ENCODE measurements at regions not wholly inside any gene's neighbourhood (a gene's known extent, or its start where the extent isn't known, plus 50 kb on each side); places are given as distances from the start of the nearest gene placed in this dataset.

DNA sequence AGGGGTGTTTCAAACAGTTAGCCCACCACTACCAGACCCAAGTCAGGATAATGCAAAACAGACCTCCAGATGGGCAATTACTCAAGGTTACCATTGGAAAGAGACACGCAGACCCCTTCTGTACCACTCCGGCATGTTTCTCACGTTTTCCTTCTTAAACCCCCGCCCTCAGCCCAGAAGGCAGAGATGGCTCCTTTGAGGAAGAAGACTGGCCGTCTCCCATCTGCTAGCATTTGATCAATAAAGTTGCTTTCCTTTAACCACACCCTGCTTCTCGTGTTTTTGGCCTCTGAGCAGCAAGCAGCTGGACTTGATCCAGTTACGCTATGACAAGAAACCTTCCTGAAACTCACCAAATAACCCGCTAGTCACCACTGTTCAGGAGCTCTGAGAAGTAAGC, 1012.4 kb upstream of the GYPC start:
- no peaks in the 10 kb centered on the region for H3K79me2 ChIP-seq (ENCODE audit: insufficient read depth, low read length)
- H3K36me3 ChIP-seq (ENCODE audit: insufficient read depth, low read length) = no peaks in the 10 kb centered on the region
- H4K20me1 ChIP-seq (ENCODE audit: insufficient read depth, low read length) = no peaks in the 10 kb centered on the region
- H3K4me2 ChIP-seq (ENCODE audit: low read length) = no peak overlapping the region
- H3F3A ChIP-seq (ENCODE audit: insufficient read depth, low read length) = no peaks in the 10 kb centered on the region
- no peaks in the 10 kb centered on the region for H3K9me3 ChIP-seq (ENCODE audit: low read length)
- no peak overlapping the region for H3K9ac ChIP-seq (ENCODE audit: low read length)
- H2AFZ ChIP-seq (ENCODE audit: low read length) = no peak overlapping the region
- H3K9me2 ChIP-seq (ENCODE audit: low read depth, low read length) = no peaks in the 10 kb centered on the region
- H3K4me3 ChIP-seq (ENCODE audit: low read depth, low read length, poor library complexity, severe bottlenecking) = no peak overlapping the region
- no peaks in the 10 kb centered on the region for H3K27me3 ChIP-seq (ENCODE audit: insufficient read depth, low read length)
- no peaks in the 10 kb centered on the region for H3K4me1 ChIP-seq (ENCODE audit: insufficient read depth, low read length, severe bottlenecking)
- TF ChIP-seq EZH2 (IDR thresholded peaks at IDR 0.05; ENCODE audit: borderline replicate concordance, low read length) = no peak
- TF ChIP-seq, protein P1, sequence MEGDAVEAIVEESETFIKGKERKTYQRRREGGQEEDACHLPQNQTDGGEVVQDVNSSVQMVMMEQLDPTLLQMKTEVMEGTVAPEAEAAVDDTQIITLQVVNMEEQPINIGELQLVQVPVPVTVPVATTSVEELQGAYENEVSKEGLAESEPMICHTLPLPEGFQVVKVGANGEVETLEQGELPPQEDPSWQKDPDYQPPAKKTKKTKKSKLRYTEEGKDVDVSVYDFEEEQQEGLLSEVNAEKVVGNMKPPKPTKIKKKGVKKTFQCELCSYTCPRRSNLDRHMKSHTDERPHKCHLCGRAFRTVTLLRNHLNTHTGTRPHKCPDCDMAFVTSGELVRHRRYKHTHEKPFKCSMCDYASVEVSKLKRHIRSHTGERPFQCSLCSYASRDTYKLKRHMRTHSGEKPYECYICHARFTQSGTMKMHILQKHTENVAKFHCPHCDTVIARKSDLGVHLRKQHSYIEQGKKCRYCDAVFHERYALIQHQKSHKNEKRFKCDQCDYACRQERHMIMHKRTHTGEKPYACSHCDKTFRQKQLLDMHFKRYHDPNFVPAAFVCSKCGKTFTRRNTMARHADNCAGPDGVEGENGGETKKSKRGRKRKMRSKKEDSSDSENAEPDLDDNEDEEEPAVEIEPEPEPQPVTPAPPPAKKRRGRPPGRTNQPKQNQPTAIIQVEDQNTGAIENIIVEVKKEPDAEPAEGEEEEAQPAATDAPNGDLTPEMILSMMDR (IDR thresholded peaks at IDR 0.05; ENCODE audit: low read length) = no peak
- no peak overlapping the region for H3K27ac ChIP-seq (ENCODE audit: low read depth, low read length, poor library complexity, severe bottlenecking)

DNA sequence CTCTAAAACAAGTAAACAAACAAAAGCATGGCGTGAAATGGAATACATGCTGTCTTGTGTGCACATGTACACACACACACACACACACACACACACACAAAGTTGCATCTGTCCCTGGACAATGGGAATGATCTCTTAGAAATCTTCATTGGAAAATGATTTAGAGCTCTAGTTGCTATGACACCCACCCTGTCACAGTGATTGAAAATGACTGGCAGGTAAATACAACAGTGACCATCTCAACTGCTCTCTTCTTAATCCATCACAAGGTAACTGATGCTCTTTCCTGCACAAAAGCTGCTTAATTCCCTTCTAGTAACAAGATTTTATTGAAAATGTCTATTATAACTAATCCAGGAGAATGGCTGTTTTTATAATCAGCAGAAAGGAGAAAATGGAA, 1011.7 kb upstream of the GYPC start:
- H3F3A ChIP-seq (ENCODE audit: insufficient read depth, low read length) = no peaks in the 10 kb centered on the region
- TF ChIP-seq, protein P1 (IDR thresholded peaks at IDR 0.05; ENCODE audit: low read length) = no peak
- no peak for TF ChIP-seq EZH2 (IDR thresholded peaks at IDR 0.05; ENCODE audit: borderline replicate concordance, low read length)
- no peaks in the 10 kb centered on the region for H3K9me3 ChIP-seq (ENCODE audit: low read length)
- H3K27me3 ChIP-seq (ENCODE audit: insufficient read depth, low read length) = no peaks in the 10 kb centered on the region
- H3K9ac ChIP-seq (ENCODE audit: low read length) = no peak overlapping the region
- H3K36me3 ChIP-seq (ENCODE audit: insufficient read depth, low read length) = no peaks in the 10 kb centered on the region
- no peaks in the 10 kb centered on the region for H3K79me2 ChIP-seq (ENCODE audit: insufficient read depth, low read length)
- H3K4me2 ChIP-seq (ENCODE audit: low read length) = no peak overlapping the region
- no peak overlapping the region for H3K4me3 ChIP-seq (ENCODE audit: low read depth, low read length, poor library complexity, severe bottlenecking)
- H3K4me1 ChIP-seq (ENCODE audit: insufficient read depth, low read length, severe bottlenecking) = no peaks in the 10 kb centered on the region
- H2AFZ ChIP-seq (ENCODE audit: low read length) = no peak overlapping the region
- no peaks in the 10 kb centered on the region for H3K9me2 ChIP-seq (ENCODE audit: low read depth, low read length)
- no peaks in the 10 kb centered on the region for H4K20me1 ChIP-seq (ENCODE audit: insufficient read depth, low read length)
- H3K27ac ChIP-seq (ENCODE audit: low read depth, low read length, poor library complexity, severe bottlenecking) = no peak overlapping the region

GRCh38 chr2:125652280-125652679, 1003.7 kb upstream of the GYPC start:
- Histone ChIP-seq H3K4me3 (ENCODE audit: low read depth, low read length, poor library complexity, severe bottlenecking) (no peak overlapping the region), H4K20me1 (ENCODE audit: insufficient read depth, low read length) (no peaks in the 10 kb centered on the region), H3K79me2 (ENCODE audit: insufficient read depth, low read length) (no peaks in the 10 kb centered on the region), H3K9me2 (ENCODE audit: low read depth, low read length) (no peaks in the 10 kb centered on the region), H3K4me1 (ENCODE audit: insufficient read depth, low read length, severe bottlenecking) (no peaks in the 10 kb centered on the region), H3K9ac (ENCODE audit: low read length) (no peak overlapping the region), H3F3A (ENCODE audit: insufficient read depth, low read length) (no peaks in the 10 kb centered on the region), H3K9me3 (ENCODE audit: low read length) (no peaks in the 10 kb centered on the region), H3K4me2 (ENCODE audit: low read length) (no peak overlapping the region), H3K36me3 (ENCODE audit: insufficient read depth, low read length) (no peaks in the 10 kb centered on the region), H3K27ac (ENCODE audit: low read depth, low read length, poor library complexity, severe bottlenecking) (no peak overlapping the region), H3K27me3 (ENCODE audit: insufficient read depth, low read length) (no peaks in the 10 kb centered on the region), H2AFZ (ENCODE audit: low read length) (no peak overlapping the region)
- TF ChIP-seq, protein P1 (IDR thresholded peaks at IDR 0.05; ENCODE audit: low read length) = no peak
- TF ChIP-seq EZH2 (IDR thresholded peaks at IDR 0.05; ENCODE audit: borderline replicate concordance, low read length) = no peak
